AG04449 (cell line): ENCODE measurements at regions not wholly inside any gene's neighbourhood (a gene's known extent, or its start where the extent isn't known, plus 50 kb on each side); places are given as distances from the start of the nearest gene placed in this dataset.

Experiments
- CTCF ChIA-PET: fragments of 350-600 bp; formaldehyde crosslinking; extraction: SDS; loops from one replicate; lab custom pipeline; 2021; ENCODE audit warnings: antibody characterized with exemption; lab: Yijun Ruan, JAX
- POLR2A ChIA-PET: fragments of 400-600, 350-600 bp; formaldehyde crosslinking; extraction: SDS; loops from one replicate; lab custom pipeline; 2020; ENCODE audit warnings: antibody characterized with exemption, inconsistent platforms; lab: Yijun Ruan, JAX
- DNase-seq: peaks from one replicate; pipeline ENCODE4 v3.0.0-alpha.2; 2010; ENCODE audit warnings: low read depth, low spot score
- H3K4me3 ChIP-seq: 2 replicates; pipeline ENCODE4 v1.5.1; 2011; ENCODE audit warnings: low read depth, mild to moderate bottlenecking, control low read depth, low read length
- CTCF ChIP-seq: IDR thresholded peaks from one replicate; pipeline ENCODE4 v1.5.1; 2011; ENCODE audit warnings: mild to moderate bottlenecking, moderate library complexity, low read length, control low read depth, inconsistent platforms; ENCODE audit not compliant: insufficient read depth; ENCODE audit errors: missing control alignments

- DNase-seq = no peak
- ChIA-PET POLR2A (no interaction called here), CTCF (no interaction called here)
- H3K4me3 ChIP-seq = no peak overlapping the region
- TF ChIP-seq CTCF = no peak
Measured at GRCh38 chr20:10774357-10774943, 100.7 kb upstream of the JAG1 start.

GRCh38 chr20:10777710-10778109 is 103.9 kb upstream of the JAG1 start:
- ChIA-PET POLR2A (no interaction called here), CTCF (interaction anchor here (0.9 kb wide), 1 partner anchor 14 kb away, joined by 3 read pairs; no protein-coding TSS in a partner anchor)
- no peak overlapping the region for H3K4me3 ChIP-seq
- no peak for TF ChIP-seq CTCF
- no peak for DNase-seq

- DNase-seq = no peak
- no peak overlapping the region for H3K4me3 ChIP-seq
- POLR2A ChIA-PET = no interaction called here
- no peak for TF ChIP-seq CTCF
- CTCF ChIA-PET = no interaction called here
Measured at GRCh38 chr20:10779911-10780310, 106.1 kb upstream of the JAG1 start.

- no peak for DNase-seq
- H3K4me3 ChIP-seq = no peak overlapping the region
- POLR2A ChIA-PET = no interaction called here
- CTCF ChIA-PET = interaction anchor here (1.2 kb wide), 1 partner anchor 23 kb away, joined by 3 read pairs; no protein-coding TSS in a partner anchor
- no peak for TF ChIP-seq CTCF
Measured at GRCh38 chr20:10780901-10781300, 107.1 kb upstream of the JAG1 start.

- ChIA-PET POLR2A (no interaction called here), CTCF (interaction anchor here (1.2 kb wide), 1 partner anchor 24 kb away, joined by 3 read pairs; no protein-coding TSS in a partner anchor)
- no peak for DNase-seq
- no peak overlapping the region for H3K4me3 ChIP-seq
- TF ChIP-seq CTCF = no peak
Measured at GRCh38 chr20:10781526-10781925, 107.7 kb upstream of the JAG1 start.

- ChIA-PET POLR2A (no interaction called here), CTCF (no interaction called here)
- no peak for TF ChIP-seq CTCF
- no peak for DNase-seq
- no peak overlapping the region for H3K4me3 ChIP-seq
Measured at GRCh38 chr20:10783707-10784553, 110.1 kb upstream of the JAG1 start.
